ENCODE measurements at regions not wholly inside any gene's neighbourhood (a gene's known extent, or its start where the extent isn't known, plus 50 kb on each side); places are given as distances from the start of the nearest gene placed in this dataset.

DNA sequence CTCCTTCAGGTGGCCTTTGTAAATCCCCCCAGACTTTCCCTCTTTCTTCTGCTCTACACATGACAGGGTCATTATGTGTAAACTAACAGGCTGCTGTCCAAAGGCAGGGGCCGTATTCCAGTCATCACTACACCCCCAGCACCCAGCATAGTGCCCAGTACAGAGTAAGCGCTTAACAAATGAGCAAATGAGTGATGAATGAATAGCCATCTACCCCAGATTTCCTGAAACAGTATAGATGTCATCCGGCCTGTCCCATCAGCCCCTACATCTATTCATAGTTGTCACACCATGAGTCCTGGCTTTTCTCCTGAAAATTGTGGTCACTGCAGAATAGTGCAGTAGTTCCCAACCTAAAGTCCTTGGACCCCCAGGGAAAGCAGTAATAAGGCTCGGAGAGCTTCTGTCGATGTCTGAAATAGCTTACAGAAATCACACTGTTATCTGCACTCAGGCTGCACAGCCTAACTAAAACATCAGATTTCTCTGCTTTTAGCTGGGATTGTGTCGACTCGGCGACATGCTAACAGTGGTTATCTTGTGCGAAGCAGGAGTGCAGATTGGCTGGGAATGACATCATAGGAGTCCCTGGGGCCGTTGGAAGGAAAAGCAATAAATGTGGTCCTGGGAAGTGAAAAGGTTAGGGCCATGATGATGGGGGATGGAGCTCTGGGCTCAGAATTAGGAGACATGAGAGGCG is 143.8 kb upstream of the NECTIN1 start:
- H4K91ac ChIP-seq (ENCODE audit: insufficient read depth, low read depth, low read length): no peak overlapping the region
- no peak for ATAC-seq (ENCODE audit: low read depth)
- in situ Hi-C loops (cut with MboI; ENCODE audit: low sequenced_read_pairs): no loop called here
- TF ChIP-seq MAFK (IDR thresholded peaks at IDR 0.05; ENCODE audit: low read depth, low read length): no peak
- TF ChIP-seq USF2 (IDR thresholded peaks at IDR 0.05; ENCODE audit: low read depth, low read length): no peak
- no peak for TF ChIP-seq CEBPB (IDR thresholded peaks at IDR 0.05; ENCODE audit: low read depth, low read length)
- TF ChIP-seq, protein P1, sequence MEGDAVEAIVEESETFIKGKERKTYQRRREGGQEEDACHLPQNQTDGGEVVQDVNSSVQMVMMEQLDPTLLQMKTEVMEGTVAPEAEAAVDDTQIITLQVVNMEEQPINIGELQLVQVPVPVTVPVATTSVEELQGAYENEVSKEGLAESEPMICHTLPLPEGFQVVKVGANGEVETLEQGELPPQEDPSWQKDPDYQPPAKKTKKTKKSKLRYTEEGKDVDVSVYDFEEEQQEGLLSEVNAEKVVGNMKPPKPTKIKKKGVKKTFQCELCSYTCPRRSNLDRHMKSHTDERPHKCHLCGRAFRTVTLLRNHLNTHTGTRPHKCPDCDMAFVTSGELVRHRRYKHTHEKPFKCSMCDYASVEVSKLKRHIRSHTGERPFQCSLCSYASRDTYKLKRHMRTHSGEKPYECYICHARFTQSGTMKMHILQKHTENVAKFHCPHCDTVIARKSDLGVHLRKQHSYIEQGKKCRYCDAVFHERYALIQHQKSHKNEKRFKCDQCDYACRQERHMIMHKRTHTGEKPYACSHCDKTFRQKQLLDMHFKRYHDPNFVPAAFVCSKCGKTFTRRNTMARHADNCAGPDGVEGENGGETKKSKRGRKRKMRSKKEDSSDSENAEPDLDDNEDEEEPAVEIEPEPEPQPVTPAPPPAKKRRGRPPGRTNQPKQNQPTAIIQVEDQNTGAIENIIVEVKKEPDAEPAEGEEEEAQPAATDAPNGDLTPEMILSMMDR (conservative IDR thresholded peaks at IDR 0.05; ENCODE audit: low read depth, low read length): no peak
- TF ChIP-seq POLR2A (IDR thresholded peaks at IDR 0.05; ENCODE audit: low read depth, low read length): no peak
- H3K4me1 ChIP-seq (ENCODE audit: control insufficient read depth, insufficient read depth, low read length): no peaks in the 10 kb centered on the region
- H4K8ac ChIP-seq (ENCODE audit: low read depth in 2 of 2, low read length in 2 of 2): no peak overlapping the region
- H4K5ac ChIP-seq (ENCODE audit: low read depth, low read length): no peak overlapping the region
- H2AFZ ChIP-seq (replicated peaks; ENCODE audit: low read length, poor library complexity): no peak overlapping the region
- ChIA-PET POLR2A (ENCODE audit: unreplicated experiment) (no interaction called here), CTCF (no interaction called here)
- no peak overlapping the region for H2BK120ac ChIP-seq (ENCODE audit: low read depth, low read length)
- H2AK5ac ChIP-seq (ENCODE audit: low read depth, low read length): no peak overlapping the region
- no peaks in the 10 kb centered on the region for H4K20me1 ChIP-seq (ENCODE audit: insufficient read depth, low read length)
- no peak for DNase-seq
- intact Hi-C loops (cut with micrococcal nuclease): no loop called here
- H2BK5ac ChIP-seq (ENCODE audit: low read depth, low read length, poor library complexity, severe bottlenecking): no peak overlapping the region
- no peak overlapping the region for H3K27ac ChIP-seq (ENCODE audit: insufficient read depth, low read length)
- no peak overlapping the region for H3K4ac ChIP-seq (ENCODE audit: low read depth, low read length)
- H2BK20ac ChIP-seq (ENCODE audit: low read depth, low read length): no peak overlapping the region
- H2BK15ac ChIP-seq (ENCODE audit: low read depth, low read length): no peak overlapping the region
- no peak overlapping the region for H3K18ac ChIP-seq (ENCODE audit: low read depth, low read length)
- no peak overlapping the region for H3K14ac ChIP-seq (replicated peaks; ENCODE audit: low read depth, low read length)
- no peak overlapping the region for H3K9ac ChIP-seq (ENCODE audit: low read depth, low read length)
- no TSS peak for BruUV-seq (replicated peaks)
- H3K23ac ChIP-seq (ENCODE audit: low read depth, low read length): no peak overlapping the region
- H3K4me3 ChIP-seq (ENCODE audit: insufficient read depth, low read depth, low read length): no peak overlapping the region
- dilution Hi-C loops (cut with HindIII; ENCODE audit: low sequenced_read_pairs, unreplicated experiment): no loop called here
- no peaks in the 10 kb centered on the region for H3K9me1 ChIP-seq (ENCODE audit: insufficient read depth, low read length)
- peaks cover 25% of the 10 kb centered on the region for H3K27me3 ChIP-seq (ENCODE audit: control insufficient read depth, insufficient read depth, low read length)
- no peaks in the 10 kb centered on the region for H3K79me1 ChIP-seq (ENCODE audit: low read depth in 1 of 2, low read length in 2 of 2)
- no peaks in the 10 kb centered on the region for H3K36me3 ChIP-seq (ENCODE audit: control insufficient read depth, insufficient read depth, low read length)
- H3K4me2 ChIP-seq (ENCODE audit: low read depth, low read length): no peak overlapping the region
- H3K56ac ChIP-seq (ENCODE audit: extremely low read depth, insufficient read depth, low read length): no peak overlapping the region
- H3K9me3 ChIP-seq (ENCODE audit: control insufficient read depth, insufficient read depth, low read length): no peaks in the 10 kb centered on the region
- no peak overlapping the region for H2AK9ac ChIP-seq (replicated peaks; ENCODE audit: low read depth, low read length, poor library complexity)
- 49% methylated on average over 6 of the region's 11 CpGs; no CpG with 5 or more reads in 1 of the 2 experiments for WGBS, 2 experiments (ENCODE audit: extremely low coverage in 2 of 2, insufficient read length in 1 of 2)

Measured in IMR-90 (cell line).